B cell (primary cell): ENCODE measurements at regions not wholly inside any gene's neighbourhood (a gene's known extent, or its start where the extent isn't known, plus 50 kb on each side); places are given as distances from the start of the nearest gene placed in this dataset.

Experiments used
- ATAC-seq: fragments of 200-7000 bp; cut with Tn5 transposase; one replicate; pipeline ENCODE4 v1.10.0; 2021; ENCODE audit warnings: low read depth, mild to moderate bottlenecking, moderate number of reproducible peaks, moderate library complexity
- CTCF ChIA-PET: fragments of 350-600 bp; sonication (Branson Sonifier 250); formaldehyde crosslinking; loops from one replicate; lab custom pipeline; 2021; ENCODE audit warnings: antibody characterized with exemption, inconsistent platforms; lab: Charles Lee
- POLR2A ChIA-PET: fragments of 350-600 bp; sonication (Branson Sonifier 250); formaldehyde crosslinking; loops from one replicate; lab custom pipeline; 2021; ENCODE audit warnings: antibody characterized with exemption; lab: Charles Lee
- DNase-seq: peaks from one replicate; pipeline ENCODE4 v3.0.0; 2013
- H2AFZ ChIP-seq: 2 replicates; pipeline ENCODE4 v1.6.1; 2012; ENCODE audit warnings: mild to moderate bottlenecking, low read depth, low read length; ENCODE audit not compliant: insufficient read depth, poor library complexity, severe bottlenecking
- H3K27ac ChIP-seq, 2 donors: 1 replicate in 1 of 2; 2 replicates in 1 of 2; pipeline ENCODE4 v1.5.1; 2012 to 2013; ENCODE audit warnings: low read length in 2 of 2, mild to moderate bottlenecking in 2 of 2, moderate library complexity in 1 of 2
- H3K27me3 ChIP-seq, 4 experiments: fragments of 200-600 bp in 1 of 4; sonication (generic) in 1 of 4; replicated peaks in 1 of 4; 1 replicate in 2 of 4; 2 replicates in 2 of 4; pipeline versions ENCODE4 v1.6.1 to v1.7.0; 2013 to 2016; ENCODE audit warnings: low read length in 3 of 4, mild to moderate bottlenecking in 2 of 4, mixed read lengths in 1 of 4, moderate library complexity in 1 of 4; ENCODE audit not compliant: insufficient read depth in 4 of 4, control insufficient read depth in 3 of 4; ENCODE audit errors: control extremely low read depth in 1 of 4
- H3K36me3 ChIP-seq, 2 experiments: replicated peaks in 1 of 2; 1 replicate in 1 of 2; 2 replicates in 1 of 2; pipeline versions ENCODE4 v1.6.1 to v1.7.1; 2013; ENCODE audit warnings: low read length in 1 of 2; ENCODE audit not compliant: insufficient read depth in 2 of 2, control insufficient read depth in 1 of 2; ENCODE audit errors: control extremely low read depth in 1 of 2, extremely low read depth in 1 of 2
- H3K4me1 ChIP-seq, 2 donors: fragments of 200-600 bp in 1 of 2; sonication (generic) in 1 of 2; 1 replicate in 1 of 2; 2 replicates in 1 of 2; pipeline versions ENCODE4 v1.5.1 to v1.6.1; 2013 to 2017; ENCODE audit warnings: low read length in 2 of 2; ENCODE audit not compliant: control insufficient read depth in 2 of 2, insufficient read depth in 2 of 2
- H3K4me2 ChIP-seq: replicated peaks from 2 replicates; pipeline ENCODE3; 2012; ENCODE audit warnings: mild to moderate bottlenecking, low read depth, low read length; ENCODE audit not compliant: poor library complexity, severe bottlenecking
- H3K4me3 ChIP-seq, 5 experiments: fragments of 200-600 bp in 1 of 5; sonication (generic) in 1 of 5; 1 replicate in 3 of 5; 2 replicates in 2 of 5; pipeline versions ENCODE4 v1.5.1 to v1.7.0; 2011 to 2016; ENCODE audit warnings: low read length in 4 of 5, mild to moderate bottlenecking in 4 of 5, low read depth in 2 of 5, control low read depth in 1 of 5, moderate library complexity in 1 of 5; ENCODE audit not compliant: insufficient read depth in 1 of 5; ENCODE audit errors: control extremely low read depth in 1 of 5, extremely low read depth in 1 of 5
- H3K79me2 ChIP-seq: fragments of 200-600 bp; sonication (generic); one replicate; pipeline ENCODE4 v1.6.0; 2016; ENCODE audit warnings: low read length; ENCODE audit not compliant: control insufficient read depth, insufficient read depth
- H3K9ac ChIP-seq: fragments of 200-600 bp; sonication (generic); 2 replicates; pipeline ENCODE4 v1.6.1; 2017; ENCODE audit warnings: mild to moderate bottlenecking, low read length, moderate library complexity
- H3K9me3 ChIP-seq, 3 donors: one replicate each; pipeline versions ENCODE4 v1.6.1 to v1.7.1; 2013; ENCODE audit warnings: low read length in 2 of 3; ENCODE audit not compliant: control insufficient read depth in 2 of 3, insufficient read depth in 1 of 3; ENCODE audit errors: control extremely low read depth in 1 of 3
- H4K20me1 ChIP-seq: 2 replicates; pipeline ENCODE4 v1.6.0; 2012; ENCODE audit warnings: mild to moderate bottlenecking, low read length; ENCODE audit not compliant: insufficient read depth, control insufficient read depth, poor library complexity, severe bottlenecking
- H3K27ac Mint-ChIP-seq: one replicate; pipeline ENCODE4 v1.8.0; 2021; ENCODE audit warnings: mixed read lengths
- H3K27me3 Mint-ChIP-seq: one replicate; pipeline ENCODE4 v1.8.0; 2021; ENCODE audit warnings: mixed read lengths
- H3K4me1 Mint-ChIP-seq: one replicate; pipeline ENCODE4 v1.8.0; 2021; ENCODE audit warnings: mixed read lengths
- H3K4me3 Mint-ChIP-seq: one replicate; pipeline ENCODE4 v1.8.0; 2021; ENCODE audit warnings: mixed read lengths
- H3K9me3 Mint-ChIP-seq: one replicate; pipeline ENCODE4 v1.8.0; 2022; ENCODE audit warnings: mixed read lengths; ENCODE audit not compliant: insufficient read depth
- CTCF ChIP-seq: fragments of 200-600 bp; IDR thresholded peaks from one replicate; pipeline ENCODE4 v1.8.0; 2022; ENCODE audit warnings: antibody characterized with exemption, mild to moderate bottlenecking
- EZH2 ChIP-seq: IDR thresholded peaks from 2 replicates; pipeline ENCODE4 v1.6.1; 2012; ENCODE audit warnings: borderline replicate concordance, low read depth, mild to moderate bottlenecking, moderate library complexity, low read length; ENCODE audit not compliant: insufficient read depth, poor library complexity, severe bottlenecking
- WGBS: methylation state at CpG from one replicate; pipeline ENCODE4 v1.1.5; 2013; ENCODE audit warnings: missing lambda C conversion rate; ENCODE audit not compliant: insufficient coverage; 5-methylcytosine and 5-hydroxymethylcytosine counted together
- intact Hi-C: fragments of 100-400 bp; cut with micrococcal nuclease; formaldehyde crosslinking; loops from one replicate; pipeline ENCODE4 v1.10.0; 2022

GRCh38 chr11:120022617-120023016 lies 115.3 kb downstream of the TRIM29 start:
- peaks cover 9% of the 10 kb centered on the region for H3K27me3 Mint-ChIP-seq
- no peaks in the 10 kb centered on the region for H3K9me3 ChIP-seq
- H3K27ac Mint-ChIP-seq: no peak overlapping the region
- ChIA-PET POLR2A (no interaction called here), CTCF (no interaction called here)
- ATAC-seq (no peak), DNase-seq (no peak)
- 94% methylated on average over 3 of the region's 5 CpGs for WGBS
- no peak for TF ChIP-seq CTCF
- no peak for TF ChIP-seq EZH2
- no peak overlapping the region for H3K4me3 Mint-ChIP-seq
- intact Hi-C loops: no loop called here
- no peak overlapping the region for H3K27ac ChIP-seq
- no peaks in the 10 kb centered on the region for H3K4me1 Mint-ChIP-seq
- no peak overlapping the region for H2AFZ ChIP-seq
- no peaks in the 10 kb centered on the region for H3K9me3 Mint-ChIP-seq
- H3K79me2 ChIP-seq: no peaks in the 10 kb centered on the region
- no peaks in the 10 kb centered on the region for H3K36me3 ChIP-seq
- no peak overlapping the region for H3K4me2 ChIP-seq
- no peak overlapping the region for H3K9ac ChIP-seq
- peaks cover 0 to 6% (median 3%) of the 10 kb centered on the region in 4 experiments for H3K27me3 ChIP-seq
- H3K4me3 ChIP-seq: no peak overlapping the region
- no peaks in the 10 kb centered on the region for H3K4me1 ChIP-seq
- H4K20me1 ChIP-seq: no peaks in the 10 kb centered on the region

GRCh38 chr11:120021978-120022377 lies 115.9 kb downstream of the TRIM29 start:
- H3K79me2 ChIP-seq: no peaks in the 10 kb centered on the region
- H3K4me2 ChIP-seq: no peak overlapping the region
- H3K27ac ChIP-seq: no peak overlapping the region
- TF ChIP-seq CTCF (no peak), EZH2 (no peak)
- DNase-seq: no peak
- ATAC-seq: no peak
- WGBS: 98% methylated on average over 5 of the region's 5 CpGs
- ChIA-PET CTCF (interaction anchor here (0.6 kb wide), 1 partner anchor 618 kb away, joined by 3 read pairs; no protein-coding TSS in a partner anchor), POLR2A (no interaction called here)
- intact Hi-C loops: no loop called here
- no peaks in the 10 kb centered on the region for H3K36me3 ChIP-seq
- no peak overlapping the region for H3K4me3 ChIP-seq
- no peaks in the 10 kb centered on the region for H4K20me1 ChIP-seq
- Mint-ChIP-seq H3K4me3 (no peak overlapping the region), H3K9me3 (no peaks in the 10 kb centered on the region), H3K27ac (no peak overlapping the region), H3K27me3 (peaks cover 13% of the 10 kb centered on the region), H3K4me1 (no peaks in the 10 kb centered on the region)
- H3K9ac ChIP-seq: no peak overlapping the region
- peaks cover 0 to 6% (median 3%) of the 10 kb centered on the region in 4 experiments for H3K27me3 ChIP-seq
- no peaks in the 10 kb centered on the region for H3K4me1 ChIP-seq
- H3K9me3 ChIP-seq: no peaks in the 10 kb centered on the region
- no peak overlapping the region for H2AFZ ChIP-seq
